ENCODE measurements at regions not wholly inside any gene's neighbourhood (a gene's known extent, or its start where the extent isn't known, plus 50 kb on each side); places are given as distances from the start of the nearest gene placed in this dataset.
A peak's percentile ranks its signal among the peaks of the same experiment; 100 is the strongest.
"Not testable (repeated sequence)": the region's sequence is repeated elsewhere in the genome, so short reads cannot be mapped to it uniquely, and the experiment has no call there.

DNA sequence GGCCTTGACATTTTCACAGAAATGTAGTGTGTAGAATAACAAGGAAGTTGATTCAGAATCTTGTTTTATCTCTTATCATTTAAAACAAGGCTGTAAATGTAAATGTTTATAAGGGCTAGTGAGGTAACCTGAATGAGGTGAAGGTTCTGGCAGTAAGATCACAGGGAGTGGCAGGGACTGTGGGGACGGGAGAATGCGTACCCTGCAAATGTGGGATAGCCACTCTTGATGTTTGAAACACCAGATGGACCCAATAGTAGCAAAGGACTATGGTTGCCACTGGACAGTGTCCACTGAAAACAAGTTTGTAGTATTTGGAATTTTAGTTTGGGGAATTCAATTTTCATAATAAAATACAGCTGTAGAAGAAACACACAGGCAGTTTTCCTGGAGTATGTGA is 155.3 kb downstream of the FHIP1A start:
- no peak for DNase-seq

- no peak for DNase-seq
These were observed 156.6 kb downstream of the FHIP1A start for GRCh38 chr4:151565583-151565982.

DNA sequence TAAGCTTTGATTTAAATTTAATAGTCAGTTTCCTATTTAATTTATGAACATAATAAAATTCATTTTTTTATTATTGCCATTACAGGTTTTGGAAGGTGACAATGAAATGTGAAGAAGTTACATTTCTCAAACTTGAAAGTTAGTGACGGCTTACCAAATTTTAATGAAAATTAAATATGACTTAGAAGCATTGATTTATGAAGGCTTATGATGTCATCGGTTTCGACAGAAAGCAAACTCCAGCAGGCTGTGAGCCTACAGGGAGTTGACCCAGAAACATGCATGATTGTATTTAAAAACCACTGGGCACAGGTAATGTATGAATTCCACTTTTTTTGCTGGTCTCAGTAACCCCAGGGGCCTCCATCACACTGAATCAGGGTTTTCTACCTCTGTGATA is 157.1 kb downstream of the FHIP1A start:
- no peak for DNase-seq

GRCh38 chr4:151567056-151567455 is 158.1 kb downstream of the FHIP1A start:
- DNase-seq, result no peak

DNA sequence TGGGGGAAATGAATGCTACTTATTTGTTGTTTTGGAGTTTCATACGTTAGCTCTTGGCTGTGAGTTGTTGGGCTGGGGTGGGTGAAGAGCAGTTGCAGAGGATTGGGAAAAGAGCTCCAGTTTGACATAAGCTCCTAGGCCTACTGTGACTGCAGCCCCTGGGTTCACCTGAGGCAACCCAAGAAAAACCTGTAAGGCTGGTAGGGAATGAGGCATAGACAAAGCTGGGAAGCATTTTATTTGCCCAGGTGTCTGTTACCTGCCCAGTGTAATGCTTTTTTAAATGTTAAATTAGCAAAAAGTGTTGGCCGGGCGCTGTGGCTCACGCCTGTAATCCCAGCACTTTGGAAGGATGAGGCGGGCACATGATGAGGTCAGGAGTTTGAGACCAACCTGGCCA is 160.0 kb downstream of the FHIP1A start:
- no peak for DNase-seq

DNA sequence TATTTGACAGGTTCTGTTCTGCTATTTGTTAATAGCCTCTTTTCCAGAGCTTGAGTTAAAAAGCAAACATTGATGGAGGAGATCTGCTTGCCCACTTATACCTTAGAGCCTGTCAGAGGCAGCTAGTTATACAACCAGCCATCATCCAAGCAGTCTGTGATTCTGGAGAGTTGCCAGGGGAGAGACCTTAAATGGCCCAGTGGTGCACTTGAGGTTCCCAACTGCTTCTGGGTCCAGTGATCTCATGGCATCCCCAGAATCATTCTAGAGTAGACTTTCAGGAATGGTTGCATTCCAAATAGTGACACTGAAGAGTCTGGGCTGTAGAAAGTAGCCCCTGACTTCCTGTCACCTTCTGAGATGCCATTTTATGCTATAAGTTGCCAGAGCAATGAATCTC is 160.7 kb downstream of the FHIP1A start:
- DNase-seq, result no peak

DNA sequence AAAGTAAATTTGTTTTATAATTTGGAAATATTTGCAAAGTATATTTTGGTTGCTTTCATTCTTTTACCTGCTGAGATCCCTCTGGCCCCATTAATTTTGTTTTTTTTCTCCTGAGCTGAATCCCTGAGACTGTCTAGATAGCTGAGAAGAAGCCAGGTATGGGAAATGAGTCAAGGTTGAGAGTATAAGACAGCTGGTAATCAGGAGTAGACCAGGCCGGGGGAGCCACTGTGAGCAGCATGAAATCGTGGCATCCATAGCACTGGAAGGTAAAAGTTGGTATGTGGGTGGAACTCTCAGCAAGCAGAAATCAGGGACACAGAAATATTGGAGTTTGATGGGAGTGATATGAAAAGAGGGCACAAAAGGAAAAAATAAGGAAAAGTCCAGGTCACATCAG is 164.5 kb downstream of the FHIP1A start:
- DNase-seq, result no peak

DNA sequence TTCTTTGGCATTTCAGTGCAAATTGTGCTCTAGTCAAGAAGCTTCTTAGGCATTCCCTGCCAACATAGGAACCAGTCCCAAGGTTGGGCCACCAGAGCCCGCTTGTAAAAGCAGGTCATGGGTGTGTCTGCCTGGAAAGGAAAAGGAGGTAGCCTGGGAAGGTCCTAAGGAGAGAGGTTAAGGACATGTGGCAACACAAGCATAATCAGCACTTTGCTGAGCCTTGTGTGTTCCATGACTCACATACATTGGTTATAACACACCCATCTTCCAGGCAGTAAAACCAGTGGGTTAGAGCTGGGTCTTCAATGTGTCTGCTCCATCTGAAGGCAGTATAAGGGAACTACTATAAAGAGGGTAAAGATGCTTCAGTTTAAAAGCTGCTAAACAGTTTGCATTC is 165.0 kb downstream of the FHIP1A start:
- DNase-seq, result no peak

- no peak for DNase-seq
These were observed 166.0 kb downstream of the FHIP1A start for GRCh38 chr4:151574968-151575367.

DNA sequence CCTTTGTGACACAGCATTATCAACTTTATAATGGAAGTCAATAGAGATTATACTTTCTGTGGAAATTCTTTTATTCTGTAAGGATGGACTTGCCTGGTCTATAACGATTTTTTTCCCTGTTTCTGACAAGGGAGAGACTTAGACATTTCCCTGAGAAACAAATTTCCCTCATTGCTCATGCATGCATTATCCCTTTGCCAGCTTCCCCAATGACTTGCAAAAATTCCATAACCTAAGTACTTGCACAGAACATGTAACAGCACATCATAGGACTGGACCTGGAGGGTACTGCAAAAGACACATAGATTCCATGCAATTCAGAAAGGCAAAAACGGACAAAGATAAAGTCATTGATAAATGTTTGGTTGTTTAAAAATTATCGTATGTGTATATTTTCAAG is 166.7 kb downstream of the FHIP1A start:
- DNase-seq, result no peak

- no peak for DNase-seq
These were observed 167.7 kb downstream of the FHIP1A start for GRCh38 chr4:151576627-151577026.

- peak; percentile 65 for DNase-seq
These were observed 172.6 kb downstream of the FHIP1A start for GRCh38 chr4:151581570-151581969.

GRCh38 chr4:151582098-151582497 is 173.1 kb downstream of the FHIP1A start:
- DNase-seq, result no peak

GRCh38 chr4:151583157-151583914 is 174.4 kb downstream of the FHIP1A start:
- DNase-seq, result peak; percentile 57

GRCh38 chr4:151584101-151584500 is 175.1 kb downstream of the FHIP1A start:
- DNase-seq, result no peak

DNA sequence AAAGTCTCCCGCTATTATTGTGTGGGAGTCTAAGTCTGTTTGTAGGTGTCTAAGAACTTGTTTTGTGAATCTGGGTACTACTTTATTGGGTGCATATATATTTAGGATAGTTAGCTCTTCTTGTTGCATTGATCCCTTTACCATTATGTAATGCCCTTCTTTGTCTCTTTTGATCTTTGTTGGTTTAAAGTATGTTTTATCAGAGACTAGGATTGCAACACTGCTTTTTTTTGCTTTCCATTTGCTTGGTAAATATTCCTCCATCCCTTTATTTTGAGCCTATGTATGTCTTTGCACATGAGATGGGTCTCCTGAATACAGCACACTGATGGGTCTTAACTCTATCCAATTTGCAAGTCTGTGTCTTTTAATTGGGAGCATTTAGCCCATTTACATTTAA is 165.2 kb downstream of the GATB start:
- DNase-seq, result not testable (repeated sequence)

DNA sequence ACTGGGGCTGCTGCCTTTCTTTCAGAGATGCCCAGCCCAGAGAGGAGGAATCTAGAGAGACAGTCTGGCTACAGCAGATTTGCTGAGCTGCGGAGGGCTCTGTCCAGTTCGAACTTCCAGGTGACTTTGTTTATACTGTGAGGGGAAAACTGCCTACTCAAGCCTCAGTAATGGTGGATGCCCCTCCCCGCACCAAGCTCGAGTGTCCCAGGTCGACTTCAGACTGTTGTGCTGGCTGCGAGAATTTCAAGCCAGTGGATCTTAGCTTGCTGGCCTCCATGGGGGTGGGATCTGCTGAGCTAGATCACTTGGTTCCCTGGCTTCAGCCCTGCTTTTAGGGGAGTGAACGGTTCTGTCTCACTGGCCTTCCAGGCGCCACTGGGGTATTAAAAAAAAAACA is 163.1 kb downstream of the GATB start:
- not testable (repeated sequence) for DNase-seq

- DNase-seq, result no peak
These were observed 160.9 kb downstream of the GATB start for GRCh38 chr4:151599863-151600262.

GRCh38 chr4:151600432-151600831 is 160.4 kb downstream of the GATB start:
- no peak for DNase-seq

- DNase-seq, result no peak
These were observed 157.4 kb downstream of the GATB start for GRCh38 chr4:151603377-151603776.

DNA sequence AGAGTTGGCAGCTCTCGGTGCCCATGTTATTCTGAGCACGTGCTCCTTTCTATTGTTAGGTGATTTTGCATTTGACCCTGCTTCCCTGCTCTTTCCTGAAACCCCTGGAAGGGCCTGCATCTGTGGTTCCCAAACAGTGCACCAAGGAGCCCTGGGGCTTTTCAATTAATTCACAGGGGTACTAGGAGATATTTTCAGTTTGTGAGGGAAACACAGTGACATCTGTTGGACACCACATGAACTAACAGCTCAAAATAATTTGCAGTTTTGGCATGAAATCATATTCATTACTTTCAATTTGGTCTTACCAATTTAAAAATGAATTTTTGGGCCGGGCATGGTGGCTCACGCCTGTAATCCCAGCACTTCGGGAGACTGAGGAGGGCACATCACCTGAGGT is 156.6 kb downstream of the GATB start:
- DNase-seq, result no peak

GRCh38 chr4:151605215-151605614 is 155.6 kb downstream of the GATB start:
- DNase-seq, result no peak

DNA sequence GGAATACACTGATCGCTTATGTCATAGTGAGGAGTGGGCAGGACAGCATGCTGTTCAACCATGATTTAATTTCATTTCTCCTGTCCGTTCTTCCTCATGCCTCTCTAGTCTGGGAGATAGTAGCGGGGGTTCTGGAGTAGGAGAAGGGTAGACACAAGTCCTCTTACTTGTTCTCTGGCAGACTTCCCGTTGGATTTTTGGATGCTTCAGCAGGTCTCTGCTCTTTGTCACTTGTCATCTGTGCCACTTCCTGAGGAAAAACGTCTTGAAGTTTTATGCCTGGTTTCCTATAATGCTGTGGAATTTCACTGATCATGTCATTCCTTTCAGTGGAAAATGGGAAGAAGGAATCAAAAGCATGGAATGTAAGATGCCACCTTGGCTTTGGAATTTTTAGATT is 154.7 kb downstream of the GATB start:
- no peak for DNase-seq

GRCh38 chr4:151610229-151610628 is 150.6 kb downstream of the GATB start:
- no peak for DNase-seq

GRCh38 chr4:151611960-151612359 is 148.8 kb downstream of the GATB start:
- DNase-seq, result no peak
